C4-2B (cell line): ENCODE measurements at regions not wholly inside any gene's neighbourhood (a gene's known extent, or its start where the extent isn't known, plus 50 kb on each side); places are given as distances from the start of the nearest gene placed in this dataset.

Source experiments
- CTCF ChIP-seq: fragments of 450-650 bp; conservative IDR thresholded peaks from 2 replicates; pipeline ENCODE4 v1.5.1; 2017; ENCODE audit warnings: mild to moderate bottlenecking
- ZFX ChIP-seq: fragments of 450-650 bp; IDR thresholded peaks from 2 replicates; pipeline ENCODE4 v1.6.1; 2017

DNA sequence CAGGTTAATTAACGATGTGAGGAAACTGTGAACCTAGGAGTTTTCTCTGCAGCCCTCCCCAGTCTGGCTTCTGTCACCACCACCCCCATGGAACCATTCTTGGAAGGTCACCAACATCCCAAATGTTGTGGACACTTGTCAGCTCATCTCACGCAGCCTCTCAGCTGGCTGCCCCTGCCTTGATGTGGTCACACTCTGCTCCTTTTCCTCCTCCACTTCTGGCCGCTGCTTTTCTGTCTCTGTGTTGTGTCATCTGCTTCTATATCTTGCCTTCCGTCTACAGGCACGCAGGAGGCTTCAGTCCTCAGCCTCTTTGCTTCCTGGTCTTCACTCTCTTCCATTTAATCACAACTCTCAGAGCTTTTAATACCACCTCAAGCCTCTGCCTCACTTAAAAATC lies 371.5 kb upstream of the SLIT2 start:
- TF ChIP-seq CTCF: no peak
- no peak for TF ChIP-seq ZFX
